Activated naive CD4-positive, alpha-beta T cell treated with anti-CD3 and anti-CD28 coated beads, Interleukin-2, amount 50 U/mL, for 24 hours (primary cell): ENCODE measurements at regions not wholly inside any gene's neighbourhood (a gene's known extent, or its start where the extent isn't known, plus 50 kb on each side); places are given as distances from the start of the nearest gene placed in this dataset.
"Not testable (repeated sequence)": the region's sequence is repeated elsewhere in the genome, so short reads cannot be mapped to it uniquely, and the experiment has no call there.

Source experiments
- H3K27ac Mint-ChIP-seq: one replicate; pipeline ENCODE4 v1.8.0; 2021; ENCODE audit warnings: mild to moderate bottlenecking, mixed read lengths
- H3K27me3 Mint-ChIP-seq: one replicate; pipeline ENCODE4 v1.8.0; 2021; ENCODE audit warnings: mixed read lengths
- H3K36me3 Mint-ChIP-seq: one replicate; pipeline ENCODE4 v1.8.0; 2021; ENCODE audit warnings: mixed read lengths
- H3K4me1 Mint-ChIP-seq: one replicate; pipeline ENCODE4 v1.8.0; 2021; ENCODE audit warnings: mixed read lengths
- H3K4me3 Mint-ChIP-seq: one replicate; pipeline ENCODE4 v1.8.0; 2021; ENCODE audit warnings: mild to moderate bottlenecking, mixed read lengths
- H3K9me3 Mint-ChIP-seq: one replicate; pipeline ENCODE4 v1.8.0; 2021; ENCODE audit warnings: mixed read lengths

- Mint-ChIP-seq H3K27ac (no peak overlapping the region), H3K4me3 (no peak overlapping the region), H3K9me3 (no peaks in the 10 kb centered on the region), H3K4me1 (no peaks in the 10 kb centered on the region), H3K36me3 (no peaks in the 10 kb centered on the region), H3K27me3 (peaks cover 10% of the 10 kb centered on the region)
Observed at GRCh38 chr5:82436291-82436690, 158.1 kb upstream of the RPS23 start.

- H3K27ac Mint-ChIP-seq, H3K4me3 Mint-ChIP-seq, H3K36me3 Mint-ChIP-seq, H3K27me3 Mint-ChIP-seq, H3K4me1 Mint-ChIP-seq, H3K9me3 Mint-ChIP-seq: not testable (repeated sequence)
Observed at GRCh38 chr5:82434696-82435660, 156.8 kb upstream of the RPS23 start.

GRCh38 chr5:82426464-82427154, 148.5 kb upstream of the RPS23 start:
- Mint-ChIP-seq H3K4me1 (no peaks in the 10 kb centered on the region), H3K9me3 (no peaks in the 10 kb centered on the region), H3K27me3 (peaks cover 3% of the 10 kb centered on the region), H3K36me3 (peaks cover 2% of the 10 kb centered on the region), H3K27ac (no peak overlapping the region), H3K4me3 (no peak overlapping the region)

DNA sequence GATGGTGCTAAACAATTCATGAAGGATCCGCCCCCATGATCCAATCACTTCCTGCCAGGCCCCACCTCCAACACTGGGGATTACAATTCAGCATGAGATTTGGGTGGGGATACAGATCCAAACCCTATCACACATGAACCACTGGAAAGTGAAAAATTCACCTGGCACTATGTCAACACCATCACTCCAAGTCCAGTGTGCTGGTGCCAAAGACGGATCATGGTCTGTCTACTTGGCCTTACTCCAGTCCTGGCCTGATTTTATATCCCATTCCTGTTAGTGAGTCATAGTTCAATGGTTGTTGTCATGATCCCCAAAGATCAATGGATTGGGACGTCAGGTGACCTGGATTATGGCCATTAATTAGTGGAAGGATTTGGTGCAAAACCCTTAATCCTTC, 147.4 kb upstream of the RPS23 start:
- no peak overlapping the region for H3K4me3 Mint-ChIP-seq
- peaks cover 2% of the 10 kb centered on the region for H3K36me3 Mint-ChIP-seq
- H3K27ac Mint-ChIP-seq = no peak overlapping the region
- no peaks in the 10 kb centered on the region for H3K9me3 Mint-ChIP-seq
- H3K4me1 Mint-ChIP-seq = no peaks in the 10 kb centered on the region
- H3K27me3 Mint-ChIP-seq = peaks cover 3% of the 10 kb centered on the region

DNA sequence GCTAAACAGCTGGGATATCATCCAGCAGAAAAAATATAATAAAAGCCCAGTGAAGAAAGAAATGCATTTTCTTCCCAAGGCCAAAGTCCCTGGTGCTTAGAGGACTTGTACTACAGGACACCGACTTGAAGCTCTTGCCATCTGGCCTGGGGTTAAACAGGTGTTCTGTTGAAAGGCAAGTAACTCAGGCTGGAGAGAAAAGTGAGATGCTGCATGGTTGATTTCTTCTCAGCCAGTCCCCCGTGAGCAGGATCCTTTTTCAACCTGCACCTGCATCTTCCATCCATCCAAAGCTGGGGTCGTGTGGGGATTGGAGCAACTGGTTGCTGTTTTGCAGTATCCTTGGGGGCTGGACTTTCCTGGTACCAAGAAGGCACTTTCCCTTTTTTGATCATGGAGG, 146.1 kb upstream of the RPS23 start:
- peaks cover 2% of the 10 kb centered on the region for H3K36me3 Mint-ChIP-seq
- H3K9me3 Mint-ChIP-seq = no peaks in the 10 kb centered on the region
- no peak overlapping the region for H3K27ac Mint-ChIP-seq
- H3K4me1 Mint-ChIP-seq = no peaks in the 10 kb centered on the region
- H3K4me3 Mint-ChIP-seq = no peak overlapping the region
- H3K27me3 Mint-ChIP-seq = peaks cover 3% of the 10 kb centered on the region

DNA sequence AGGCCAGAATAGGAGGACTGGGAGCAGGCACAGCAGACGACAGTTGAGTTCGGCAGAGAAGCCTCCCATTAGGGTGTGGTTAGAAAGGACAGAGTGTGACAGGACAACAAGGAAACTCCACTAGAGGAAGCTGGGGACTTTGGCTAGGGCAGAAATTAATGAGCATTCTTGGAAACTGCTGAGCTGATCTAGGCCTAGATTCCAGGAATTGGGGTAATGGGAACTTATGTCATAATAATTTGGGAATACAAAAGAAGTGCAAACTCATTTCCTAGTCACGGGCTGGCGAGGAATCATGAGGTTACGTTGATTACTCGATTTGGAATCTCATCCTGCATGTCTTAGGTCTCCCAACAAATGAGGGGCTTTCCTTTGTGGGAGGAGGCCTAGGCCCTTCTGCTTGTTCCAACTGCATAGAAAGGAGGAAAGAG, 144.6 kb upstream of the RPS23 start:
- no peaks in the 10 kb centered on the region for H3K9me3 Mint-ChIP-seq
- H3K27ac Mint-ChIP-seq = no peak overlapping the region
- peaks cover 2% of the 10 kb centered on the region for H3K36me3 Mint-ChIP-seq
- H3K4me3 Mint-ChIP-seq = no peak overlapping the region
- H3K27me3 Mint-ChIP-seq = peaks cover 3% of the 10 kb centered on the region
- H3K4me1 Mint-ChIP-seq = no peaks in the 10 kb centered on the region

GRCh38 chr5:82422001-82422740, 144.0 kb upstream of the RPS23 start:
- Mint-ChIP-seq H3K9me3 (no peaks in the 10 kb centered on the region), H3K4me1 (no peaks in the 10 kb centered on the region), H3K36me3 (peaks cover 2% of the 10 kb centered on the region), H3K27ac (no peak overlapping the region), H3K27me3 (no peaks in the 10 kb centered on the region), H3K4me3 (no peak overlapping the region)

DNA sequence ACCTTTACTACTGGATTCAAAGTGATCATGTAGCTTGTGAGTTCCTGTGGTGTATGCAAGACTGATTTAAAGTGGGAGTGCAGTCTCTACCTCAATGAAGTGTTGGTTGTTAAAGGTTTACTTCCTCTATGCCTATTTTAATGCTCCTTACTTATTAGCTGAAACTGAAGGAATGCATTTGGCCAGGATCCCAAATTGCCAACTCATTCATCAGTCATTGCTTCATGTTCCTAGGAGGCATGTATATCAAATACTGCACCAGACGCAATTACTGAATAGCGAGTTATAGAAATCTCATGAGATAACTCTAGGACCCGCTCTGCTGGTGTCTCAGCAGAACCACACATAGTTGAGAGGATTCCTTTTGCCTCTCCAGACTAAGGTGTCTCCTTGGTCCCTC, 143.0 kb upstream of the RPS23 start:
- Mint-ChIP-seq H3K36me3 (peaks cover 2% of the 10 kb centered on the region), H3K9me3 (no peaks in the 10 kb centered on the region), H3K27ac (no peak overlapping the region), H3K4me3 (no peak overlapping the region), H3K27me3 (no peaks in the 10 kb centered on the region), H3K4me1 (no peaks in the 10 kb centered on the region)

- H3K36me3 Mint-ChIP-seq, H3K4me1 Mint-ChIP-seq, H3K27ac Mint-ChIP-seq, H3K9me3 Mint-ChIP-seq, H3K27me3 Mint-ChIP-seq, H3K4me3 Mint-ChIP-seq: not testable (repeated sequence)
Observed at GRCh38 chr5:82420524-82420923, 142.4 kb upstream of the RPS23 start.

DNA sequence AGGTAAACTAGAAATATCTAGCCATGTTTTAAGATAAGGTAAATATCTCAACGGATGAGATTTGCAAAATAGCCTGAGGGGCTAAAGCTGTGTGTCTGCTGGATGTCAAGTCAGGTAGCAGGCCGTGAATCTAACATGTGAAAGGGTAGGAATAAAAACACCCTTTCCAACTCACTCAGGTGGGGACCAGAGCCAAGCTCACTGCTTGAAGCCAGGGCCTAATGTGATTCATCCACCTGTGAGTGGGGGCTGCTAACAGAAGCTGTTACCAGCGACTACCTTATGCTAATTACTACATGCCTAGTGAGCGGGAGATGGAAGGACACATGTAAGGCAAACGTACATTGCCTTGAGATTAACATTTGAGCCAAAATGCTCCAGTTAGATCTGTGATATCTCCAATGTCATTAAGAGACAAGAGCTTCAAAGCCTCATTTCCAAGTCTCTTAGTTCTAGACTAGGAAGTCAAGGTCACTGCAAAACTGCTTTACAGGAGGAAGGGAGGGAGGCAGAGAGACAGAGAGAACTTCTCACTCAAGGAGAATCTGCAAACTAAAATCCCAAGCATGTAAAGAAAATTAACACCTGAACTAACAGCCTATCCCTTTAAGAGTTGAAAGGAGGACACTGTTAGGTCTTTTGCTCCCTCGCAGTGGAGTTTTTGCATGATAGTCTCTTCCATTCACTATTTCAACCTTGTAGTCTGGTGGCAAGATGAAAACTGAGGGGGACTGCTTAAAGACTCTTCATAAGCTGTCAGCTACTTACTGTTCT, 141.6 kb upstream of the RPS23 start:
- no peaks in the 10 kb centered on the region for H3K9me3 Mint-ChIP-seq
- H3K4me1 Mint-ChIP-seq = no peaks in the 10 kb centered on the region
- H3K36me3 Mint-ChIP-seq = peaks cover 2% of the 10 kb centered on the region
- no peak overlapping the region for H3K4me3 Mint-ChIP-seq
- H3K27ac Mint-ChIP-seq = no peak overlapping the region
- no peaks in the 10 kb centered on the region for H3K27me3 Mint-ChIP-seq

DNA sequence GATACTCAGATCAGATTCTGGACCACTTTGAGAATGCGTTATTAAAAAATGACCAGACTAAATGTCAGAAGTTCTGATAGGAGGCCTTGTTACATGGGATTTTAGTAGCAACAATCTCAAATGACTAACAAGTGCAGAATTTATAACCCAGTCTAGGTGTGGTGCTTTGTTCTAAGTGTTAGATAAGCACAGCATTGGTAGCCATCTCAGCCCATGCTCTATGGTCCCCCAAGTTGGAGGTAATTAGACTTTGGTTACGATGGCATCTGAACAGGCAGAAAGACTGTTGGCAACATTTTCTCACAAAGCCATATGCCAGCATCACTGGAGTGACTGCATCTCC, 140.4 kb upstream of the RPS23 start:
- Mint-ChIP-seq H3K36me3 (peaks cover 2% of the 10 kb centered on the region), H3K4me3 (no peak overlapping the region), H3K9me3 (no peaks in the 10 kb centered on the region), H3K27ac (no peak overlapping the region), H3K27me3 (no peaks in the 10 kb centered on the region), H3K4me1 (no peaks in the 10 kb centered on the region)

GRCh38 chr5:82417776-82418607, 139.8 kb upstream of the RPS23 start:
- Mint-ChIP-seq H3K27ac (no peak overlapping the region), H3K4me3 (no peak overlapping the region), H3K27me3 (no peaks in the 10 kb centered on the region), H3K9me3 (no peaks in the 10 kb centered on the region), H3K36me3 (peaks cover 2% of the 10 kb centered on the region), H3K4me1 (no peaks in the 10 kb centered on the region)

DNA sequence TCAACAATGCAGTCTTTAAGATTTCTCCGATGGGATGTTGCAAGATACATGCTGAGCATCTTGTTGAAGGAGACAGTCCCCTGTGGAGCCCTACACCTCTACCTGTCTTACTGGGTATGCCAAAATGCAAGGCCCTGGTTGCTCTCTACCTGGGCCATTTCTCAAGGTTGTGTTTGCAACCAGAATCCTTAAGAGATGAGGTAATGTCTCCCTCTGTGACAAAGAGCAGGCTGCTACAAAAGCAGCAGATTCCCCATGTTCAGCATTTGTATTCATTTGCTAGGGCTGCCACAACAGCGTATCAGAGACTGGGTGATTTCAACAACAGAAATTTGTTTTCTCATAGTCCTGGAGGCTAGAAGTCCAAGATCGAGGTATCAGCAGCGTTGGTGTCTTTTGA, 138.4 kb upstream of the RPS23 start:
- H3K27ac Mint-ChIP-seq = no peak overlapping the region
- no peak overlapping the region for H3K4me3 Mint-ChIP-seq
- no peaks in the 10 kb centered on the region for H3K4me1 Mint-ChIP-seq
- H3K27me3 Mint-ChIP-seq = no peaks in the 10 kb centered on the region
- no peaks in the 10 kb centered on the region for H3K36me3 Mint-ChIP-seq
- H3K9me3 Mint-ChIP-seq = no peaks in the 10 kb centered on the region

DNA sequence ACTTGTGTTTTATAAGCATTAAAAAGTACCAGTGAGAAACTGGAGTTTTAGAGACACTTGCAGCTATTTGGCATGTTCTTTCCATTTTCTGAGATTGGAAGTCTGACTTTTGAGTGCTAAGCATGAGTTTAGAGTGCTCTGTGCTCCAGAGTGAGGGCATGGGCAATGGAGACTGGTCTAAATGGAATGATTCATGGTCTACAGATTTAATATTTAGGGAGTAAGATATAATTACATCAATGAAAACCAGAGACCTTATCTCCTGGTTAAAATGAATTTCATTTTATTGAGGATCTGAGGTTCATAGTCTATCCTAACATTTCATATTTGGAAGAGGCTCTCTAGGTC, 135.9 kb upstream of the RPS23 start:
- Mint-ChIP-seq H3K4me3 (no peak overlapping the region), H3K36me3 (no peaks in the 10 kb centered on the region), H3K4me1 (no peaks in the 10 kb centered on the region), H3K27me3 (no peaks in the 10 kb centered on the region), H3K27ac (no peak overlapping the region), H3K9me3 (no peaks in the 10 kb centered on the region)
